K562 (cell line): ENCODE measurements at regions not wholly inside any gene's neighbourhood (a gene's known extent, or its start where the extent isn't known, plus 50 kb on each side); places are given as distances from the start of the nearest gene placed in this dataset.

Source experiments
- ATAC-seq: fragments of 200-7000 bp; cut with Tn5 transposase; 3 replicates; pipeline ENCODE4 v1.9.1; 2020; ENCODE audit warnings: moderate library complexity
- BruUV-seq: library from RNA; stranded (reverse); fragments of 400-500 nt; replicated peaks from 2 replicates; lab custom pipeline; 2021; lab: Mats Ljungman, UMichigan
- CTCF ChIA-PET: fragments of 300-600 bp; formaldehyde crosslinking; extraction: SDS; loops from one replicate; lab custom pipeline; 2021; ENCODE audit warnings: low intra/inter-chr PET ratio; lab: Yijun Ruan, JAX
- POLR2A ChIA-PET: fragments of 300-600, 350-650 bp; sonication (Branson Sonifier 250); formaldehyde crosslinking; extraction: SDS; loops from one replicate; lab custom pipeline; 2021; ENCODE audit warnings: antibody characterized with exemption, inconsistent platforms; lab: Yijun Ruan, JAX
- DNase-seq, 4 experiments: peaks; one replicate each; pipeline versions ENCODE4 v3.0.0 to v3.0.0-alpha.2; 2011 to 2018; ENCODE audit warnings: low spot score in 3 of 4, mixed read lengths in 3 of 4; ENCODE audit errors: extremely low read depth in 1 of 4
- FAIRE-seq: peaks from 2 replicates; lab custom pipeline; 2011; peaks lifted over from hg19 to GRCh38; lab: Jason Lieb, UNC
- H2AFZ ChIP-seq: 2 replicates; pipeline ENCODE4 v1.6.0; 2011; ENCODE audit warnings: low read depth, low read length, control low read depth, inconsistent platforms
- H3K27ac ChIP-seq: fragments of 200-600 bp; 3 replicates; pipeline ENCODE4 v1.8.0; 2011; ENCODE audit warnings: low read depth, mild to moderate bottlenecking, control low read depth, inconsistent platforms, low read length, moderate library complexity, mixed read lengths; ENCODE audit errors: extremely low read depth
- H3K27me3 ChIP-seq, 2 experiments: fragments of 300-600 bp in 1 of 2; 2 replicates in 1 of 2; 3 replicates in 1 of 2; pipeline versions ENCODE4 v1.6.0 to v1.8.0; 2011; ENCODE audit warnings: inconsistent platforms in 2 of 2, low read length in 2 of 2, mild to moderate bottlenecking in 1 of 2, mixed read lengths in 1 of 2, moderate library complexity in 1 of 2; ENCODE audit not compliant: control insufficient read depth in 2 of 2, insufficient read depth in 2 of 2
- H3K36me3 ChIP-seq: fragments of 300-600 bp; 3 replicates; pipeline ENCODE4 v1.8.0; 2011; ENCODE audit warnings: mild to moderate bottlenecking, low read length, inconsistent platforms; ENCODE audit not compliant: control insufficient read depth, insufficient read depth
- H3K4me1 ChIP-seq, 2 experiments: fragments of 200-600 bp in 1 of 2; replicated peaks in 1 of 2; 2 replicates in 1 of 2; 3 replicates in 1 of 2; pipeline versions ENCODE4 v1.5.1 to v1.8.0; 2011; ENCODE audit warnings: inconsistent platforms in 2 of 2, low read length in 2 of 2, mild to moderate bottlenecking in 1 of 2, mixed read lengths in 1 of 2, moderate library complexity in 1 of 2; ENCODE audit not compliant: control insufficient read depth in 2 of 2, insufficient read depth in 2 of 2
- H3K4me2 ChIP-seq: 2 replicates; pipeline ENCODE4 v1.6.1; 2011; ENCODE audit warnings: low read length, control low read depth, inconsistent platforms, mixed read lengths; ENCODE audit not compliant: insufficient read depth
- H3K4me3 ChIP-seq: fragments of 200-600 bp; sonication (generic), shearing (Covaris generic); 2 replicates; pipeline ENCODE4 v1.5.1; 2016; ENCODE audit warnings: control low read depth, inconsistent platforms
- H3K79me2 ChIP-seq: fragments of 200-600 bp; 3 replicates; pipeline ENCODE4 v1.8.0; 2011; ENCODE audit warnings: low read length, inconsistent platforms; ENCODE audit not compliant: control insufficient read depth, insufficient read depth
- H3K9ac ChIP-seq, 2 experiments: 2 replicates each; pipeline versions ENCODE4 v1.6.0 to v1.6.1; 2011; ENCODE audit warnings: low read depth in 2 of 2, low read length in 2 of 2, control low read depth in 1 of 2, inconsistent platforms in 1 of 2, mild to moderate bottlenecking in 1 of 2, mixed read lengths in 1 of 2; ENCODE audit not compliant: insufficient read depth in 1 of 2
- H3K9me1 ChIP-seq: one replicate; pipeline ENCODE4 v1.6.0; 2011; ENCODE audit warnings: inconsistent platforms, mild to moderate bottlenecking, low read length, moderate library complexity; ENCODE audit not compliant: control insufficient read depth, insufficient read depth
- H3K9me3 ChIP-seq: replicated peaks from 2 replicates; pipeline ENCODE4 v1.5.1; 2011; ENCODE audit warnings: low read depth, low read length, inconsistent platforms; ENCODE audit not compliant: control insufficient read depth, insufficient read depth
- H4K20me1 ChIP-seq: replicated peaks from 2 replicates; pipeline ENCODE4 v1.6.1; 2011; ENCODE audit warnings: low read length, inconsistent platforms, mixed read lengths; ENCODE audit not compliant: control insufficient read depth, insufficient read depth
- ASH1L ChIP-seq: fragments of 450-650 bp; IDR thresholded peaks from 2 replicates; pipeline ENCODE4 v1.6.1; 2018; ENCODE audit warnings: borderline replicate concordance, mild to moderate bottlenecking, low read depth; ENCODE audit not compliant: partially characterized antibody
- BRF1 ChIP-seq: IDR thresholded peaks from 3 replicates; pipeline ENCODE4 v1.6.1; 2011; ENCODE audit warnings: borderline replicate concordance, mild to moderate bottlenecking; ENCODE audit not compliant: insufficient read length; ENCODE audit errors: extremely low read depth
- ELF2 ChIP-seq: fragments of 250-450 bp; sonication (Bioruptor Pico); IDR thresholded peaks from 2 replicates; pipeline ENCODE4 v1.5.0; 2021; ENCODE audit warnings: mild to moderate bottlenecking
- HDAC2 ChIP-seq: fragments of 450-650 bp; IDR thresholded peaks from 2 replicates; pipeline ENCODE4 v1.6.1; 2016; ENCODE audit warnings: mild to moderate bottlenecking
- HDAC3 ChIP-seq: fragments of 450-650 bp; IDR thresholded peaks from 2 replicates; pipeline ENCODE4 v1.6.1; 2018; ENCODE audit warnings: borderline replicate concordance, mild to moderate bottlenecking, moderate library complexity; ENCODE audit not compliant: partially characterized antibody
- HMGXB4 ChIP-seq: sonication (generic); formaldehyde crosslinking; IDR thresholded peaks from 2 replicates; pipeline ENCODE4 v1.8.1; 2023; ENCODE audit warnings: mild to moderate bottlenecking, missing genetic modification reagents
- ID3 ChIP-seq, 2 experiments: fragments of 250-450 bp in 1 of 2; fragments of 450-650 bp in 1 of 2; sonication (Bioruptor Pico) in 1 of 2; IDR thresholded peaks; 2 replicates each; pipeline versions ENCODE4 v1.6.1 to v1.8.0; 2016 to 2021; ENCODE audit warnings: mild to moderate bottlenecking in 2 of 2, moderate library complexity in 2 of 2, missing compliant biosample characterization in 1 of 2, missing genetic modification characterization in 1 of 2
- LARP7 ChIP-seq: fragments of 450-650 bp; IDR thresholded peaks from 2 replicates; pipeline ENCODE4 v1.6.1; 2016
- NBN ChIP-seq: fragments of 450-650 bp; IDR thresholded peaks from 2 replicates; pipeline ENCODE4 v1.6.1; 2016; ENCODE audit warnings: low read depth, mild to moderate bottlenecking
- PTBP1 ChIP-seq: fragments of 200-400 bp; formaldehyde crosslinking; IDR thresholded peaks from 2 replicates; pipeline ENCODE4 v1.6.1; 2017; ENCODE audit warnings: low read depth, low read length
- SMAD4 ChIP-seq: fragments of 250-450 bp; sonication (Bioruptor Pico); conservative IDR thresholded peaks from 2 replicates; pipeline ENCODE4 v1.8.0; 2021; ENCODE audit warnings: inconsistent platforms, mild to moderate bottlenecking, moderate library complexity
- SMARCB1 ChIP-seq: IDR thresholded peaks from 2 replicates; pipeline ENCODE4 v1.6.1; 2011; ENCODE audit warnings: improper control_type of control experiment, low read depth; ENCODE audit not compliant: insufficient read length
- SREBF2 ChIP-seq: sonication (generic); formaldehyde crosslinking; IDR thresholded peaks from 2 replicates; pipeline ENCODE4 v1.4.0; 2020; ENCODE audit warnings: mild to moderate bottlenecking, missing genetic modification reagents
- XRCC3 ChIP-seq: fragments of 450-650 bp; IDR thresholded peaks from 2 replicates; pipeline ENCODE4 v1.6.1; 2017; ENCODE audit warnings: mild to moderate bottlenecking, moderate library complexity
- ZNF212 ChIP-seq: fragments of 450-650 bp; formaldehyde crosslinking; IDR thresholded peaks from 2 replicates; pipeline ENCODE4 v1.4.0; 2020; ENCODE audit warnings: mild to moderate bottlenecking
- ZNF280B ChIP-seq: fragments of 250-450 bp; sonication (Bioruptor Pico); IDR thresholded peaks from 2 replicates; pipeline ENCODE4 v1.5.1; 2021; ENCODE audit warnings: mild to moderate bottlenecking
- ZNF518B ChIP-seq: fragments of 250-450 bp; sonication (Bioruptor Pico); IDR thresholded peaks from 2 replicates; pipeline ENCODE4 v1.5.0; 2021; ENCODE audit warnings: mild to moderate bottlenecking, moderate library complexity
- WGBS: fragments of 100-300 bp; shearing (Covaris generic); methylation state at CpG from one replicate; pipeline ENCODE4 v1.1.6; 2016; ENCODE audit warnings: low coverage, mixed read lengths; ENCODE audit not compliant: insufficient coverage; ENCODE audit errors: missing lambda C conversion rate; 5-methylcytosine and 5-hydroxymethylcytosine counted together
- in situ Hi-C: fragments of 300-500 bp; cut with MboI; formaldehyde crosslinking; loops from 4 replicates; pipeline ENCODE4 v1.15.0; 2018; ENCODE audit warnings: inconsistent platforms, mixed read lengths
- intact Hi-C: fragments of 100-400 bp; cut with micrococcal nuclease; formaldehyde crosslinking; loops from 2 replicates; pipeline ENCODE4 v1.14.2; 2022

GRCh38 chr14:23828001-23828400, 125.6 kb upstream of the DHRS4 start:
- Histone ChIP-seq H3K36me3 (no peaks in the 10 kb centered on the region), H2AFZ (no peak overlapping the region), H3K27ac (no peak overlapping the region), H3K9ac (no peak overlapping the region), H3K9me3 (no peaks in the 10 kb centered on the region), H3K4me3 (no peak overlapping the region), H3K79me2 (no peaks in the 10 kb centered on the region), H4K20me1 (no peaks in the 10 kb centered on the region), H3K9me1 (no peaks in the 10 kb centered on the region), H3K27me3 (peaks cover 0 to 6% of the 10 kb centered on the region in 2 experiments; a peak in 2 of 5 replicates), H3K4me1 (no peaks in the 10 kb centered on the region; a peak in 1 of 5 replicates), H3K4me2 (no peak overlapping the region)
- intact Hi-C loops (no loop called here), in situ Hi-C loops (no loop called here)
- no peak for DNase-seq
- TF ChIP-seq ID3 (CRISPR knock-in tag; IDR thresholded peaks at IDR 0.05) (no peak), ID3 (tag; IDR thresholded peaks at IDR 0.05) (no peak), HDAC3 (no peak), ZNF212 (CRISPR knock-in tag) (no peak), XRCC3 (no peak), NBN (no peak), ELF2 (CRISPR knock-in tag) (no peak), BRF1 (no peak), ZNF518B (CRISPR knock-in tag) (no peak), SMAD4 (no peak), HMGXB4 (no peak), SMARCB1 (no peak), PTBP1 (no peak), SREBF2 (no peak), ZNF280B (CRISPR knock-in tag) (no peak), ASH1L (no peak), HDAC2 (no peak), LARP7 (no peak)
- WGBS = 0% methylated on average over 4 of the region's 4 CpGs
- no peak for FAIRE-seq
- CTCF ChIA-PET = no interaction called here
- ATAC-seq = no peak
- POLR2A ChIA-PET = no interaction called here
- BruUV-seq = no TSS peak
